D721Med (cell line): ENCODE measurements at regions not wholly inside any gene's neighbourhood (a gene's known extent, or its start where the extent isn't known, plus 50 kb on each side); places are given as distances from the start of the nearest gene placed in this dataset.

Experiments
- DNase-seq: peaks from one replicate; pipeline ENCODE4 v3.0.0; 2011; ENCODE audit warnings: low spot score; ENCODE audit not compliant: insufficient read length
- FAIRE-seq: peaks from 2 replicates; lab custom pipeline; 2011; peaks lifted over from hg19 to GRCh38; lab: Jason Lieb, UNC
- TF ChIP-seq, protein P1 (sequence below): IDR thresholded peaks from 2 replicates; pipeline ENCODE4 v1.5.1; 2012; ENCODE audit warnings: mild to moderate bottlenecking, control low read depth; ENCODE audit not compliant: insufficient read depth; ENCODE audit errors: missing control alignments

DNA sequence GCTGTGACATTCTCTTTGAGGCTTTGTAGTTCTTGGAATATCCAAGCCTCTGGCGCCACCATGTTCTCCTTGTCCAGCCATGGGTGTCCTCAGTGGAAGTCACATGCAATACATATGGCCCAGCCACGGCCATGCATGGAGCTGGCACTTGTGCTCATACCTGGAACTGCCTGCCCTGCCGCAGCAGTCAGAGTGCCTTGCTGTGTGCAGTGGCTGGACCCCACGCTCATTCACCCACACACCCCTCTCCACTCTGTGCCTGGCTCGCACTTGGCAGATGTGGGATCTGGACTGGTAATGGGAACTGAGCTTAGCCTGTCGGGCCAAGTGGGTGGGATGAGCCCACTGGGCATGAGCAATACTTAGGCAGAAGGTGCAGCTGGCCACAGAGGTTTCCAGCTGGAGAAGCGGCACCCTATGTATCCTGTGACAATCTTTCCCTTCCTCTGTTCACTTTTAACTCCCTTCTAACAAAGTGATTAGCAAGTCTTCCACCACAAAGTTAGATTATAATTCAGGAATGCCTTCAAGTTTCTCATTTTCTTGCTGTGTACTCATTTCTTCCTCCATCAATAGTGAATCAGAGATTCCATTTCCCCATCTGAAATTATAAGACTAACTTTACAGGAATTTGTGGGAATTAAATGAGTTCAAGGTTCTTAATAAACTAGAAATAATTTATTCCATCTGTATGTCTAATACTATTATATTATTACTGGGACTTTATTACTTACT is 351.6 kb upstream of the NCAM2 start:
- FAIRE-seq: no peak
- no peak for DNase-seq

DNA sequence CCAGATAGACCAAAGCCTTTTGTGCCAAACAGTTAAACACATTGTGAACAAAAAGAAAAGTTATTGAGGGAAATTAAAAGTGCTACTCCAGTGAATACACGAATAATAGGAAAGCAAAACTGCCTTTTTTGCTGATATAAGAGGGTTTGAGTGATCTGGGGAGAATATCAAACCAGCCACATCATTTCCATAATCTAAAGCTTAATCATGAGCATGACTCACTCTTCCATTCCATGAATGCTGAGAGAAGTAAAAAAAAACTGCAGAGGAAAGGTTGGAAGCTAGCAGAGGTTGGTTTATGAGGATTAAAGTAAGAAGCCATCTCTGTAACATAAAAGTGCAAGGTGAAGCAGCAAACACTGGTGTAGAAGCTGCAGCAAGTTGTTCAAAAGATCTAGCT is 350.6 kb upstream of the NCAM2 start:
- FAIRE-seq: no peak

More for the DNA sequence above, 351.6 kb upstream of the NCAM2 start:
- TF ChIP-seq, protein P1, sequence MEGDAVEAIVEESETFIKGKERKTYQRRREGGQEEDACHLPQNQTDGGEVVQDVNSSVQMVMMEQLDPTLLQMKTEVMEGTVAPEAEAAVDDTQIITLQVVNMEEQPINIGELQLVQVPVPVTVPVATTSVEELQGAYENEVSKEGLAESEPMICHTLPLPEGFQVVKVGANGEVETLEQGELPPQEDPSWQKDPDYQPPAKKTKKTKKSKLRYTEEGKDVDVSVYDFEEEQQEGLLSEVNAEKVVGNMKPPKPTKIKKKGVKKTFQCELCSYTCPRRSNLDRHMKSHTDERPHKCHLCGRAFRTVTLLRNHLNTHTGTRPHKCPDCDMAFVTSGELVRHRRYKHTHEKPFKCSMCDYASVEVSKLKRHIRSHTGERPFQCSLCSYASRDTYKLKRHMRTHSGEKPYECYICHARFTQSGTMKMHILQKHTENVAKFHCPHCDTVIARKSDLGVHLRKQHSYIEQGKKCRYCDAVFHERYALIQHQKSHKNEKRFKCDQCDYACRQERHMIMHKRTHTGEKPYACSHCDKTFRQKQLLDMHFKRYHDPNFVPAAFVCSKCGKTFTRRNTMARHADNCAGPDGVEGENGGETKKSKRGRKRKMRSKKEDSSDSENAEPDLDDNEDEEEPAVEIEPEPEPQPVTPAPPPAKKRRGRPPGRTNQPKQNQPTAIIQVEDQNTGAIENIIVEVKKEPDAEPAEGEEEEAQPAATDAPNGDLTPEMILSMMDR: no peak

DNA sequence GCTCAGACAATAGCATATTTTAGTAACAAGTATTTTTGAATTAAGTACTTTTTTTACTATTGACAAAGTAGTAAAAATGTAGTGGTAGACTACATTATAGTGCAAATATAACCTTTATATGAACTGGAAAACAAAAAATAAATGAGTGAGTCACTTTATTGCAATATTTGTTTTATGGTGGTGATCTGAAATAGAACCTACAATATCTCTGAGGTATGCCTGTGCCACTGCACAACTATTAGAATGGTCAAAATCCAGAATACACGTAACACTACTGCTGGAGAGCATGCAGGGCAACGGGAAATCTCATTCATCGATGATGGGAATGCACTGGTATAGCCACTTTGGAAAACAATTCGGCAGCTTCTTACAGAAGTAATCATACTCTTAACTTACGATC is 349.0 kb upstream of the NCAM2 start:
- DNase-seq: no peak
- no peak for FAIRE-seq
- TF ChIP-seq, protein P1: no peak

More for the DNA sequence above, 350.6 kb upstream of the NCAM2 start:
- DNase-seq: no peak
- TF ChIP-seq, protein P1: no peak

DNA sequence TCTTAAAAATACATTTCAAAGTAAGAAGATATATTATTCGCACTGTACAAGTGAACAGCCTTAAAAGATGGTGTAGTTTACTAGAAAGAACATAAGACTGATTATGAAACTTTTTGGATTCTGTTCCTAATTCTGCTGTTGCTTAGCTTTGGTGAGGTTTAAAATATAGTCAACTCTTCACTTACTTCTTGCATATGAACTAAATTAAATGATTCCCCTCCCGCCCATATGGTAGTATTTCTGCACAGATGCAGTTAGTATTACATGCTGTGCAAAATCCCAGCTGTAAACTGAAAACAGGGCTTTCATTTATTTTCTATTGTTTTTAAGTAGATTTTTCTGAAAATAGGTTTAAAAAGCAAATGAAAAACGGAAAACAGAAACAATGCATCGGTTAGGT is 345.4 kb upstream of the NCAM2 start:
- DNase-seq: no peak

DNA sequence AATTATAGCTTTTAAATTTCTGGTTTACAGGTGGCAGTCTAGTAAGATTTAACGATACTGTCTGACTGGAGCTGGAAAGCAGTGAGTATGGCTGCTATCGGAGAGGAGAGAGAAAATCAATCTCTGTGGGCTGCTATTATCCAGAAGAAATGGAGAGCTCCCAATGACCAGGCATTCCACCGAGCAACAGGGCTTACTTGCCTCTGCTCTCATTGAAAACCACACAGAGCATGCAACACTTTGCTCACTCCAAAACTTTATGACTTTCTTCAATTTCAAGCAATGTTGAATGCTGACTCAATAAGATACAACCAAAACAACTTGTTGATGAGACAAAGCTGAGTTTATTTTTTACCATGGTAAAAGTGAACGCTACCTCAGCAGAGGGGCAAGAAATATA is 337.0 kb upstream of the NCAM2 start:
- no peak for FAIRE-seq
- TF ChIP-seq, protein P1: no peak
- no peak for DNase-seq

More for the DNA sequence above, 345.4 kb upstream of the NCAM2 start:
- FAIRE-seq: no peak
- TF ChIP-seq, protein P1: no peak

DNA sequence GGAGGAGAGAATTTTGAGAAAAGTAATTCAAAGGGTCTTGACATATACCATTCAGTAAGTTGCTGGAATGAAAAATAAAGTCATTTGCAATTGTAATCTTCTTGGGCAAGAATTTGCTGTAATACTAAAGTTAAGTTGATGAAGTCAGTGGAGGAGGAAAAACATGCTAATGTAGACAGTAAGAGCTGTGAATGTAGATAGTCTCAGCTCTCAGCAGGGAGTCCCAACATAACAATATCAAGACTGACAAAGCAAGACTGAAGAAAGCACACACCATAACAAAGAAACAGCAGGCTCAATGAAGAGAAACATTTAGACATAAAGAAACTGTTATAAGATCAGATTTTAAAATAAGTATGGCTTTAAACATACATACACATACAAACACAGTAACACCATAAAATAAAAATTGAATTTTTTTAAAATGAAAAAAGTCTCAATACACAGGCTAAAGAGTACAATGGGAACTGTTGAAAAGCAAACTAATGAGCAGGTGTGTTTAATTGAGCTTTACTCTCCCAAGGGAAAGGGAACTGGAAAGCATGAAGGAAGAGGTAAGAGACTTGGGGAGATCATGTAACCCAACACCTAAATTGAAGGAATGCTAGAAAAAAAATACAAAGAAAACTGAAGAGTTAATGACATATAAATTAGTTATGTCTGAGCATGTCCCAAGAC is 336.3 kb upstream of the NCAM2 start:
- FAIRE-seq (no peak), DNase-seq (no peak)
- TF ChIP-seq, protein P1: no peak

DNA sequence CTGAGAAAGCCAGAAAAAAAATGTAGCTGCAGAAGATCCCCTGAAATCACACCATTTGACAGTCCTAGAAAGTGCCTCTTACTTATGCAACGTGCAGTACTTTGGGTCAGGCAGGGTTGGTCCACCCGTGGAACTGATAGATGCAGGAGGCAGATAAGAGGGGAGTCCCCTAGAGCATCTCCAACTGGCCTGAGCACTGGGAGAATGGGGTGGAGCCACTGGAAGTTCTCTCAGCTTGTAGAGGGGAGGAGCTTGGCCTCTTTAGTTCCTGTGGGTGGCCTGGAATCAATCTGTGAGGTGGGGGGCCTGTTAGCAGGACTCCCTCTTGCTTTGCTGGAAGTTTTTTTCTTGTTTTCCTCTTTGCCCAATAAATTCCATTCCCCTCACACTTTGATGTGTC is 335.7 kb upstream of the NCAM2 start:
- DNase-seq (no peak), FAIRE-seq (no peak)
- TF ChIP-seq, protein P1: no peak
